ENCODE measurements at regions not wholly inside any gene's neighbourhood (a gene's known extent, or its start where the extent isn't known, plus 50 kb on each side); places are given as distances from the start of the nearest gene placed in this dataset.

- no peak for TF ChIP-seq CTCF (IDR thresholded peaks at IDR 0.05)
- no peak for TF ChIP-seq POLR2A (IDR thresholded peaks at IDR 0.05)
- TF ChIP-seq EP300 (IDR thresholded peaks at IDR 0.05) = no peak
Observed at GRCh38 chr10:22851865-22852239, 76.0 kb upstream of the ARMC3 start.
